ENCODE measurements at regions not wholly inside any gene's neighbourhood (a gene's known extent, or its start where the extent isn't known, plus 50 kb on each side); places are given as distances from the start of the nearest gene placed in this dataset.

GRCh38 chr2:103788389-103788788 lies 1026.6 kb downstream of the TMEM182 start:
- TF ChIP-seq CTCF (IDR thresholded peaks at IDR 0.05) (no peak), ZFX (IDR thresholded peaks at IDR 0.05; ENCODE audit: borderline replicate concordance) (no peak)

Data from 22Rv1 (cell line).